ENCODE measurements at regions not wholly inside any gene's neighbourhood (a gene's known extent, or its start where the extent isn't known, plus 50 kb on each side); places are given as distances from the start of the nearest gene placed in this dataset.
A peak's percentile ranks its signal among the peaks of the same experiment; 100 is the strongest.

DNA sequence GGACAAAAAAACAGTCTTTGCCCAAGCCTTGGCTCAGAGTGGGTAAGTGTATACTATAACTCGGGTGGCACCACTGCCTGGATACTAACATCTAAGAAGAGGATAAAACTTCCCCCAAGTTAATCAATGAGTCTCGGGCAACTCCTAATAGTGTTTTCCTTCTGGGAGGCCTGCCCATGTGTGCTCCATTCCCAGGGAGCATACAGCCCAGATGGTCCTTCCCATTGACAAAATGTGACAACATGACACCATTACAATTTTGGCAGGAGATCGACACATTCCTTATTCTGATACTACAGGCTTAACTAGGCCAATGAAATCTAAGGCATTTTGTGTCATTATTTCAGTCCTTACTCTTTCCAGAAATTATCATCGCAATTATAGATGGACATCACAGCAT is 52.7 kb upstream of the CRIM1 start:
- no peak for DNase-seq

DNA sequence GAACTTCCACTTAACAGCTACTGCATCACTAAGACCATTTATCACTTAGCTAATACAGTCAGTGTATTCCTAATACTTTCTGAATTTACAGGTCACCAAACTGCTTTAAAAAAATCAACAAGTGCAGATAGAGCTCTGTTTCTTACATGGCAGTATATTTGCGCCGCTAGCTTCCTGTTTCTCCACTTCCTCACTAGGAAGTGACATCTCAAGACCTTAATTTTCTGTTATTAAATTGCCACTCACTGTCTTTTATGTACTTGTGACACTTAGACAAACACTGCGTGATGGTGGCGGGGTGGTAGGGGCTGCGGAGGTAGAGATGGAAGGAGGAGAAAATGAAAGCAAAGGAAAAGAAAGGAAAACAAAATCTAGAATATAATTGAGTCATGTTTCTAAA is 53.7 kb upstream of the CRIM1 start:
- no peak for DNase-seq

DNA sequence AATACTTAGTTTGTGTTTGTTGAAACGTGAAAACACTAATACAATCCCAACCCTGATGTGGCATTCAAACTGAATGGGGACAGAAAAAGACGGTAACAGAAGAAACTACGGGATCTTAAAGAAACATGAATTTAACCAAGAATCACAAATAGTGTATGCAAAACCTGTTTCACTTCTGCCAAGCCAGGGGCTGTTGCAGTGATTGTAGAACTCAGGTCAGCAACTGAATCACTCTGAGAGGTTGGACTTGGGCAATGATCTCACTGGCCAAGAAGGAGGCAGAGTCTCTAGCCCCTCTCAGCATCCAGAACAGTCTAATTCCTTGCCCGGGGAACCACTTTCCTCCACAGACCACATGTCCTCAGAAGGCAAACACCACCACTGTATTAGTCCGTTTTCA is 54.9 kb upstream of the CRIM1 start:
- DNase-seq, result no peak

DNA sequence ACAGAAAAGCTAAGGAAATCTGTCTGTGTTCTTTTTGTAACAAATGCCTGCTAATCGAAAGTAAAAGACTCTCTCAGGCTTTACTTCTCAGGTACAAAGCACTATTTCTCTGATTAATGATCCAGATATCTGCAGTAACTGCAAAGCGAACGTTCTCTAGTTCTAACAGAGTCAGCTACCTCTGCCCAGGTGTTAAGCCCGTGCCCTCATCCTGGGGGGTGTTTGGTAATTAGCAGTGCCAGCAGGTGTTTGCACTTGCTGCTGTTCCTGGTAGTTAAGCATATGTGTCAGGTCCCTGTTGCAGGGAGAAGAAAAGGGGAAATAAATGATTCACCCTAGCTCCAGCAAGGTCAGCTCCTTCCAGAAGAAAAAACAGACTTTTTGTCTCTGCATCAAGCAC is 58.8 kb upstream of the CRIM1 start:
- no peak for DNase-seq

DNA sequence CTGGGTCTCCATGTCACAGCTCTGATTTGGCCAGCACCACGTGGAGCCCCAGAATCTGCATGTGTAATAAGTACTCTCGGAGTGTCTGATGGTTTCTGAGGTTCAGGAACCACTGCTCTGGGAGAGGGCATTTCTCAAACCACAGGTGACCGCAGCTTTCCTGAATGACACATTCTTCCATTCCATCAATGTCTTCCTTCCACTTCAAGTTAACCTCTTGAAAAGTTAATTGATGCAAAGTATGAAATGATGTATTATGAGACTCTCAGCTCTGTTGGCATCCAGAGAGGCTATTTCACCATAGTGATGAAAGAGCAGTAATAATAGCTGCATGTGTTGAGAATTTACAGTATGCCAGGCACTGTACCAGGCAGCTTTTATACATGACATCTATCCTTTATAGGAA is 61.3 kb upstream of the CRIM1 start:
- DNase-seq, result no peak

DNA sequence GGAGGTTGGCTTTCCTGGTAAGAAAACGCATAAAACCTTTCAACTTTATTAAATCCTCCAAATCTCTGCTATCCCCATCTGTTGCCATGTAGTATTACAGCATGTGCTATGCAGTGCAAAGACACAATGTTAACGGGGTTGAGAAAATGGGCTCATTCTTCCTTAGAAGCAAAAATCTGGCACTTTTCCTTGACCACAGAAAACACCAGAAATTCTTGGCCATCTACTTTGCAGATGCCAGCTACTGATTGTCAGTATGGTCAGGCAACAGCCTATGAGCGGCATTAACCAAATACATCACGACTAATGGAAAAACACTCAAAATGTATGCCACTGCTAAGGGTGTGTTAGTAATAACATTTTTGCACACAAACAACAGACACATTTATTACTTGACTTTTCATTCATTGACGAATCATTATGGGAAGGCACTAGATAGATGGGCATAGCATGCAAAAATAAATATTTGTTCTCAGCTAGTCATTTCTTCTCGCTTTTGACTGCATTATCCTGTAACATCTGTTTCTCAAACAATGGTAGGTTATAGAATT is 65.2 kb upstream of the CRIM1 start:
- DNase-seq, result peak; percentile 75

DNA sequence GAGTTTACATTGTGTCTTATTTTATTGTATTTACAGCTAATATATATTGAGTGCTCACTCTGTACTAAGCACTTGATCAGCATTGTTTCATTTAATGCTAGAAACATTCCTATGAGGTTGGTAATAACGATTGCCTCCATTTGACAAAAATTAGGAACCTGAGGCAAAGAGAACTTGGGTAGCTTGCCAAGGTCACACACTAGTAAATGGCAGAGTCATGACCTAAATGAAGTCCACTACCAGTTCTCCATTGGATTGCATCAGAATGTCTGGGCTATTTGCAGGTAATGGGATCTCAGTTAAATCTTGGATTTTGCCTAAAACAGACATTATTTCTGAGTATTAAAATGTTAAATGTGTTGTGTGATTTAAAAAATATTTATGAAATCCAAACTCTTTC is 65.8 kb upstream of the CRIM1 start:
- DNase-seq, result no peak

DNA sequence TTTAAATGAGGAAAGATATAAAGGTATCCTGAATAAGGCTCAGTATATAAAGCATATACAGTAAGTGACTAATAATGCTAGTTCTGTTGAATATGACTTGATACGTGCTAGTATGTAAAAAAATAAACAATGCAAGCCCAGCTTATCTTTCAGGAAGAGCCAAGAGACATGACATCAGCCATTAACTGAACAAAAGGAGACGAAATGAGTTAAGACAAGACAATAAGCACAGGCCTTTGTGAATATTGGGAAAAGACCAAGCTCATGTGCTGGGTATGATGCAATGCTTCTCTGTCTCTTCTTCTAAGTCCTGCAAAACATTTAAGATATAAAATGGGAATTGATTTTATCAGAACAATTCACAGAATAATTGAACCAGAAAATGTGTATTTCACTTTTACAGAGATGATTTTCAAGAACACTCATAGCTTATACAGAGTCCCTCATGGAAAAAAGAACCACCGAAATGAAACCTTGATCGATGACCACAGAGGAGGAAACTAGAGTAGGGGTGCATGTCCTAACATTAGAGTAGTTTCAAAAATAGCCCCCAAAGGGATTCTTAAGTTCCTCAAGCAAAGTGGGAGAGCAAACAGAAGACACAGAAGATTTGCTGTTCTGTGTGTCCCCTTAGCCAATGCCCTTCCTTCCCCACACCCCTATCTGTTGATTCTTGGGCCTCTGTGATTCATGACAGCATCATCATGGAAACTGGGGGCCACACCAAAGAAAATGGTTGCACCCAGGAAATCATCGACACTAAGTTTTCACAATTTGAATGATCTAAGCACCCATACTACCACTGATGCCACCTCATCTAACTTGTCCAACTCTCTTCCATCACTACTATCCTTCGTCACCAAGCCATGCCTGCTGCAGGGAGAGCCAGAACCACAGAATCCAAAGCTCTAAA is 68.0 kb upstream of the CRIM1 start:
- no peak for DNase-seq

DNA sequence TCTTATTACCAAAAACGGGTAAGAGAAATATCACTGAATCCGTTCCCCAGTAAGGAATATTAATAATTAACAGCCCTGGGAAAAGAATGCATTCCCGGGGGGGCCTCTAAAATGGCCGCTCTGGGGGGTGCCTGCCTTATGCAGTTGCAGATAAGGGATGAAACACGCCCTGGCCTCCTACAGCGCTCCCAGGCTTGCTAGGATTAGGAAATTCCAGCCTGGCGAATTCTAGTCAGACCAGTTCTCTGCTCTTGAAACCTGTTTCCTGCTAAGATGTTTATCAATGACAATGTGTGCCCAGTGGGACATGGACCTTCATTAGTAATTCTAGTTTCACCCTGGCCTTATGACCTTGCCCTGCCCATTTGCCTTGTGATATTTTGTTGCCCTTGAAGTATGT is 76.1 kb upstream of the CRIM1 start:
- DNase-seq, result peak; percentile 50

DNA sequence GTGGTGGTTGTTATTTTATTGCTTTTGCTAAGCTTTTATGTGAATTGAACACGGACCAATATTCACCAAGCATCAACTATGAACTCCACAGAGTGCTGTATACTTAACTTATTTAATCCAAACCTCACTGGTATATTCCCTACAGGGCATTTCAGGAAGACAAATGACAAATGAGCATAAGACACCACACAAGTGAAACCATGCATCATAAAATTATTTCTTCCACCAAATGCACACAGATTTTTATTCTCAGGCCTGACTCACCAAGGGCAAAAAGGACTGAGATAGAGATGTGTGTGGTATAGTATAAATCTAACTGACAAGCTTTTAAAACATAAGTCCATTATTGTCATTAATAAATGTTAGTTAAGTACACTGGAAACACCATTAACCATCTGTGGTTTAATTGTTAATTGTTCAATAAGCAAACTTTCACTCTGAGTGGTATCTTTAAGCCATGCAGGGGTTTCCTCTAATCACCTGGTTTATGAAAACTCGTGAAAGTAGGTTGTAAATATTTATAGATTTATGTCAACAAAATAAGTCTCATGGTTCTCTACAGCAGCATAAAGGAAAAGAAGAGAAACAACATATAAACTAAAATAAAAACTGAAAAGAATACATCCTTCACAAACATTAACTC is 77.6 kb upstream of the CRIM1 start:
- peak; percentile 88 for DNase-seq

DNA sequence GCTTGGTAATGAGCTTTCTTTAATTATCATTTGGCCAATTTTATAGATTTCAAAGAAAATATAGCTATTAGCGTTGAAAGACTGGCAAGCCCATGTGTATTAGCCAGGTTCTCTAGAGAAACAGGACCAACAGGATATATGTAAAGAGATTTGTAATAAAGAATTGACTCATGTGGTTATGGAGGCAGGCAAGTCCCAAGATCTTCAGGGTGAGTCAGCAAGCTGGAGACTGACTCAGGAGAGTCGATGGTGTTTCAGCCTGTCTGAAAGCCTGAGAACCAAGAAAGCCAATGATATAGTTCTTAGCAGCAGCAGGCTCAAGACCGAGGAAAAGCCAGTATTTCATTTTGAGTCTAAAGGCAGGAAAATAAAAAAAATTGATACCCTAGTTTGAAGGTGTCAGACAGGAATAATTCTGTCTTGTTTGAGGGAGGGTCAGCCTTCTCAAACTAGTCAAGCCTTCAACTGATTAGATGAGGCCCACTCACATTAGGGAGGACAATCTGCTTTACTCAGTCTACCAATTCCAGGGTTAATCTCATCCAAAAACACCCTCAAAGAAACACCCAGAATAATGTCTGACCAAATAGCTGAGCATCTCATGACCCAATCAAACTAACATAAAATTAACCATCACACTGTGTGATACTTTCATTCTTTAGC is 78.3 kb upstream of the CRIM1 start:
- DNase-seq, result no peak

DNA sequence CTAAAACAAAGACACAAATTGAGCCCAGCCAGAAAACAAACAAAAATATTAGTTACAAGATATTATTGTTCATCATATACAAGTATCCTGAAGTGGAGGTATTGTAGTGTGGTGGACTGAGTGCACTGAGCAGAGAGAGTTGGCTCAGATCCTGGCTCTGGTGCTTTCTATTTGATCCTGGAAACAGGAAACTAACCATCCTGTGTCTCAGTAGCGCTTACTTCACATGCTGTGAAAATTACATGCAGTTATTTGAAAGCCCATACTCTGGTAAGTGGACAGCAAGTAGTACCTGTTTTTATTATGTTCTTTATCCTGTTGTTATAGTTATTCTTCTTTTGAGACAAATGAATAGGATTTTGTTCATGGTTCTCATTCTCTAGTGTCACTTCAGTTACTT is 84.3 kb upstream of the CRIM1 start:
- no peak for DNase-seq

DNA sequence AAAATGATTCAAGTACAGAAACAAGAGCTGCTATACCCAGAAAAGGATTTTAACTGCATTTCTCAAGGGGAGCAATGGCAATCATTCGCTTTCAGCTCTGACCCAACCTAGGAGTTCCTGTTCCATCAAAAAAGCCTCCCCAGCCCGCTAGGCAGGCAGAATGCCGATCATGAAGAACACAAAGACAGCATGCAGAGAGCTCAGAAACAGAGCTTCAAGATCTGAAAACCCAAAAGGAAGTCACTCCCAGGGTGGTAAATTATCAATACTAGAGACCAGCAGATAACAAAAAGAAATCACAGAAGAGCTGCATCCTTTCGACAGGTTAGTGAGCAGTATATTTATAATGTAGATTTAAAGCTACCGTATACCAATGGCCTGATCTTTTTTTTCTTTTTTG is 84.8 kb upstream of the CRIM1 start:
- DNase-seq, result no peak

DNA sequence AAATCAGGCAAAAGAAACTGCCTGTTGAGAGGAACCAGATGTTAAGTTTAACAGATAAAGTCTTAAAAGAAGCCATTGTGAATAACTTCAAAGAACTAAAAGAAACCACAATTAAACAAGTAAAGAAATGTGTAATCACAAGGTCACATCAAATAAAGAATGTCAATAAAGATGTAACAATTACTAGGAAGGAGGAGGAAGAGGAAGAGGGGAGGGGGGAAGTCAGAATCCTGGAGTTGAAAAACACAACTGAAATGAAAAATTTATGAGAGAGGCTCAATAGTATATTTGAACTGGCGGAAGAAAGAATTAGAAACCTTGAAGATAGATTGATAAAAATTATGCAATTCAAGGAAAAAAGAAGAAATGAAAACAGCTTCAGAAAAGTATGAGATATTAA is 88.4 kb upstream of the CRIM1 start:
- no peak for DNase-seq

DNA sequence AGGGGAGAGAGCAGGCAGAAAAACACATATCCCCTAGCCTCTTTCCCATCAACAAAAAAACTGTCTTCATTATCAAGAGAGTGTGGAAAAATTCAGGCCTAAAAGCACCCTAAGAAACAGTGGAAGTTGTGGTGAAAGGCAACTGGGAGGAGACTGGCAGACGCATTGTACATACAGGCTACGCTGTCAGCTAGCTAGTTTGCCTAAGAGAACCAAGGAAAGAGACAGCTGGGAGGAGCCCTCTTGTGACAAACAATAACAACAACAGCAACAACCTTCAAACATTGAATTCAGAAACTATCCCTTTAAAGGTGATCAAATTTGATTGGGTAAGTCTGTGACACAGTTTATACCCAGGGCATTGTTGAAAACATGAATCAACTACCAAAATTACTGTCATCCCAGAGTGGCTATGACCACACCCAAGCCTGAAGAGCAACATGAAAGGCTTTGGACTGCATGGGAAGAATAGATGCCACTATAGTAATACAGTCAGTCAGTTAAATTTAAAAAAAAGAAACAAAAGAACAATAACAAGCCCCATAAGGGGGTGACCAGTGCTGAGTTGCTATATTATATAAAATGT is 88.9 kb upstream of the CRIM1 start:
- DNase-seq, result no peak

DNA sequence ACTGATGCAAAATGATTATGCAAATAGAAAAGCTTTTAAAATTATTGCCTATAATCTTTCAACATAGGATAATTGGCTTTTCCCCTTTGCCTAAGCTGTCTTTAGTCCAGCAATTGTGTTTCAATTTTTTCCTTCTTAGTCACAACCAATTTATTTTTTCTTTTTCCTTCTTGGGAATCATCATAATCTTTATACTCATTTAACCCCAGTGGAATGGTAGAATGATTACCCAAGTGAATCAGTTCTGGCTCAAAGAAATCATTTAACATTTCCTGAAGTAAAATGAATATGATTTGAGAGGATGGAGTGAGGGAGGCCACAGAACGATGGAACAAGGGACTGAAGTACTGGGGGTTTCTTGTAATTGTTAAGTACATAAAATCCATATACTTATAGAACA is 93.0 kb upstream of the CRIM1 start:
- DNase-seq, result peak; percentile 37

DNA sequence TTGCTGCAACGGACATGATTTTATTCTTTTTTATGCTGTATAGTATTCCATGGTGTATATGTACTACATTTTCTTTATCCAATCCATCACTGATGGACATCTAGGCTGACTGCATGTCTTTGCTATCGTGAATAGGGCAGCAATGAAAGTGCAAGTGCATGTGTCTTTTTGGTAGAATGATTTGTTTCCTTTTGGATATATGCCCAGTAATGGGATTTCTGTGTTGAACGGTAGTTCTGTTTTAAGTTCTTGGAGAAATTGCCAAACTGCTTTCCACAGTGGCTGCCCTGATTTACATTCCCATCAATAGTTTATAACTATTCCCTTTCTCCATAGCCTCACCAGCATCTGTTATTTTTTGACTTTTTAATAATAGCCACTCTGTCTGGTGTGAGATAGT is 99.7 kb upstream of the CRIM1 start:
- DNase-seq, result no peak

DNA sequence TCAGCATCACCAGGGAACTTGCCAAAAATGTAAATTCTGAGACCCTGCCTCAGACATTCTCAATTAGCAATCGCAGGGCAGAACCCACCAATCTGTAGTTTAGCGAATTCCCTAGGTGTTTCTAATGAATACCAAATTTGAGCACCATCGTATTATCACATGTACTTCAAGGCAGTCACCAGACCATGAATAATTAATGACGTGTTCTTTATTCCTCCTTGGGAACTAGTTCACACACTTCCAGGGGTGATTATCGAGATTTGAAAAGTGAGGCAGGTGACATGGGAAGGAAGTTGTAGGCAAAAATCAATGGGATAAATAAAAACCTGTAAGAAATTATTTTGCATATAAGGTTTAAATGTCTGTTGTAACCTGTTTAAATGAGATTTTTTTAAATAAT is 102.5 kb upstream of the CRIM1 start:
- no peak for DNase-seq

DNA sequence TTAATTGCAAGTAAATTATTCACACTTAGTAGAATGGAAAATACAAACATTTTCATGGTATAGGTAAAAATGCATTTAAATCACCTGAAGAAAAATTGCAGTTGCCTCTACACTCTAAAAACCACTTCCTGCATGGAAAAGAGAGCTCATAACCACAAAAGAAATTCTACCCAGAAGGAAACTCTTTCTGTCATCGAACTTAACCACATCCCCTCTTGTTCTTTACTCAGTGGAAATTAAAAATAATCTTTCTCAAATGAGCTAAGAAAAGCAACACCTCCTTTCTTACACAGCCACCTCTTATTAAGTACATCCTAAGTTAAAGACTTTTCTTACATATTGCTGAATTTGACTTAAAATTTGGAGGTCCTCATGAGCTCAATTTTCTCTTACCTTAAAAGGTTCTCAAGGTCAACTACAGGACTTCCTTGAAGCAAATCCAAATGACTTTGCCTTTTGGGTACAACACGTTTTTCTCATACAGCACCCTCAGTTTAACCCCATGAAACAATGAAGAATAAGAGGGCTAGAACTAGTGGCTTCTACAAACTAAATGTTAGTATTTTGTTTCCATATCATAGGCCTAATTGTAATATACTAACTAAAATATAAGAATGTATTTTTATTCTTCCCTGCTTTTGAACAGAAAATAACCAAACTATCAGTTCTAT is 109.1 kb upstream of the CRIM1 start:
- DNase-seq, result no peak

DNA sequence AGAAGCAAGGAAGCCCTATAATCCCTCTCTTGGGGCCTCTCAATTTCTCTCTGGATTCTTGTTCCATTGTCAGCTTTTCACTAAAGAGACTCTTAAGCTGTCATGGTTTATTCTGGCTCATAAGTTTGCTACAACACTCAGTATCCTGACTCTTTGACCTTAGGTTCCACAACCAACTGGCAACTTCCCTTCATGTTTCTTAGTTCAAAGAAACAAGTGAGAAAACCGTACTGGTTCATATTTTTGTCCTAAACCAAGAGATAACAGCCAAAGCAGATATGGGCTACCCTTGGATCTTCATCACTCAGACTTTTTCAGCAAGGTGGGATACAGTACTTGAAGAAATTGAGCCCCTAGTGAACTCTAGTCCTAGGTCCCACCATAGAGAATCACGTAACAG is 109.9 kb upstream of the CRIM1 start:
- no peak for DNase-seq

DNA sequence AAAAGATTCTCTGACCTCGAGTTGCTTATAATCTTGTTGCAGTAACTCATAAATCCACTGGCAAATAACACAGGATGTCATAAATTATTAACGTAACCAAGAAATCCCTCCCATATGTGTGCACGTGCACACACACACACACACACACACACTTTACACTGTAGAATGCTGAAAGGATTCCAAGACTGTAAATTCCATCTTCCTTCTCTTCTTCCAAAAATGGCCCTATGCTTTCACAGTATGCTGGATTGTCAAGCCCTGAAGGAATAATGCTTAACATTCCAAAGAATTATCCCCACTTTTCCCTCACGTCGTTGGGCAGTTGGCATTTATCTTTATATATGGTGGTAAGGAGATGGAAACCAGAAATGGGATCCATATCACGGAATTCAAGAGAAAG is 117.5 kb upstream of the CRIM1 start:
- DNase-seq, result no peak

DNA sequence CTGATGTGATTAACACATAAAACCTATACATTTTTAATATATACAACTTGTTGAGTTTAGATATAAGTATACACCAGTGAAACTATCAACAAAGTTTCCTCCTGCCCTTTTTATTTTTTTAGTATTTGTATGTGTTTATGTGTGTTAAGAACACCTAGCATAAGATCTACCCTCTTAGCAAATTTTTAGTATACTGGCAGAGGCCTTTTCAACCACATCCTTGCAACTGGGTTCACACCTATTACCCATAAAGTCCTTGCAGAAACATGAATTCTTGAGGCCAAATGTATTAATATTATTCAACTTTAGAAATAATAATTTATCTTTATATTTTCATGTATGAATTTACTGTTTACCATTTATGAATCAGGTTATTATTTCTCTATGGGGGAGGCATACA is 119.7 kb upstream of the CRIM1 start:
- DNase-seq, result no peak

DNA sequence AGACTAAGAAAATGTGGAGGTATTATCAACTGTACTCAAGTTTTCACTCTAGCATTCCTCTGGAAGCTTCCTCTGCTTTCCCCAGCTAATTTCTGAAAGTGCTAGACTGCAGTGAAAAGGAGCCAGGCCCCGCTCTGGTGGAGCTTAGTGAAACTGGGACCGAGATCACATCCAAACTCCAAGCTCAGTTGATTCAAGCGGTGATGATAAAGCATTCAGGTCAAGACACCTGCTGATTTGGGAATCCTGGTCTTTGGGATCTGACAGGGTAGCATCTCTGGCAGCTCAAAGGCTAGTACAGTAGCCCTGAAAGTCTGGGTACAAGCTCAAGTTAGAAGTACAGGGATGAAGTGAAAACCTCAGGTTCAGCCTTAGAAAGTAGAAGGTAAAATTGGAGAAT is 120.2 kb upstream of the CRIM1 start:
- DNase-seq, result no peak
